Aorta (tissue), 5 donors: ENCODE measurements at regions not wholly inside any gene's neighbourhood (a gene's known extent, or its start where the extent isn't known, plus 50 kb on each side); places are given as distances from the start of the nearest gene placed in this dataset.
A peak's percentile ranks its signal among the peaks of the same experiment; 100 is the strongest.
"Not testable (repeated sequence)": the region's sequence is repeated elsewhere in the genome, so short reads cannot be mapped to it uniquely, and the experiment has no call there.

Source experiments
- ATAC-seq: fragments of 200-7000 bp; cut with Tn5 transposase; one replicate; pipeline ENCODE4 v1.9.1; 2022; ENCODE audit warnings: moderate library complexity; ENCODE audit not compliant: low FRiP score
- DNase-seq, 2 donors: peaks; one replicate each; pipeline ENCODE4 v3.0.0-alpha.2; 2020
- H3K27ac ChIP-seq, 2 donors: one replicate each; pipeline ENCODE4 v1.5.1; 2013; ENCODE audit warnings: low read length in 2 of 2, mild to moderate bottlenecking in 2 of 2, moderate library complexity in 2 of 2, control low read depth in 1 of 2, inconsistent platforms in 1 of 2, low read depth in 1 of 2
- H3K27me3 ChIP-seq, 2 donors: one replicate each; pipeline ENCODE4 v1.6.1; 2013; ENCODE audit warnings: control low read depth in 1 of 2, low read length in 1 of 2, mild to moderate bottlenecking in 1 of 2, moderate library complexity in 1 of 2; ENCODE audit not compliant: insufficient read depth in 2 of 2, control insufficient read depth in 1 of 2
- H3K36me3 ChIP-seq, 2 donors: one replicate each; pipeline ENCODE4 v1.6.1; 2013; ENCODE audit warnings: control low read depth in 1 of 2, low read length in 1 of 2, mild to moderate bottlenecking in 1 of 2; ENCODE audit not compliant: insufficient read depth in 2 of 2, control insufficient read depth in 1 of 2
- H3K4me1 ChIP-seq, 2 donors: one replicate each; pipeline ENCODE4 v1.6.1; 2013; ENCODE audit warnings: low read length in 2 of 2, control low read depth in 1 of 2, mild to moderate bottlenecking in 1 of 2, moderate library complexity in 1 of 2; ENCODE audit not compliant: insufficient read depth in 2 of 2, control insufficient read depth in 1 of 2
- H3K4me3 ChIP-seq, 2 donors: one replicate each; pipeline ENCODE4 v1.5.1; 2013; ENCODE audit warnings: low read length in 2 of 2, control low read depth in 1 of 2, mild to moderate bottlenecking in 1 of 2
- H3K9me3 ChIP-seq: one replicate; pipeline ENCODE4 v1.6.1; 2013; ENCODE audit warnings: mild to moderate bottlenecking, low read length; ENCODE audit not compliant: control insufficient read depth
- WGBS, 2 donors: extraction: QIAGEN DNeasy Blood & Tissue Kit; methylation state at CpG; one replicate each; pipeline ENCODE4 v1.1.7; 2013; 5-methylcytosine and 5-hydroxymethylcytosine counted together
- intact Hi-C, 2 donors: fragments of 100-400 bp; cut with DNase I; formaldehyde crosslinking; loops; one replicate each; pipeline versions ENCODE4 v1.14.2 to v1.15.0; 2022
- donor health status: healthy with polysubstance abuse.
- donor health status: Bipolar disorder and iron deficiency.
- donor health status: DM: no; HTN: no; CAD: no.
- donor health status: DM: no; HTN: no; CAD: no.
- donor health status: DM: yes; HTN: yes; CAD: no.

GRCh38 chr17:19470530-19471261, 59.7 kb downstream of the RNF112 start:
- Histone ChIP-seq H3K27me3 (no peaks in the 10 kb centered on the region), H3K36me3 (no peaks in the 10 kb centered on the region), H3K4me3 (no peak overlapping the region), H3K4me1 (no peaks in the 10 kb centered on the region), H3K9me3 (no peaks in the 10 kb centered on the region), H3K27ac (no peak overlapping the region)
- DNase-seq (peak; percentile 75 to 85), ATAC-seq (peak; percentile 92)
- intact Hi-C loops = no loop called here
- 36 to 46% methylated on average over 29 of the region's 29 CpGs for WGBS, 2 donors

DNA sequence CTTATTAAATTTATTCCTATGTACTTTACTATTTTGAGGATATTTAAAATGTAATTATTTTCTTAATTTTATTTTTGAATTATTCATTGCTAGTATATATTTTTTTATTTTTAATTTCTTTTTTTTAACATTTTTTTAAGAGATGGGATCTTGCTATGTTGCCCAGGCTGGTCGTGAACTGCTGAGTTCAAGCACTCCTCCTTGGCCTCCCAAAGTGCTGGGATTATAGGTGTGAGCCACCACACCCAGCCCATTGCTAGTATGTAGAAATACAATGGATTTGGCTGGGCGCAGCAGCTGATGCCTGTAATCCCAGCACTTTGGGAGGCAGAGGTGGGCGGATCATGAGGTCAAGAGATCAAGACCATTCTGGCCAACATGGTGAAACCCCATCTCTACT, 59.2 kb upstream of the SLC47A1 start:
- H3K9me3 ChIP-seq, ATAC-seq, intact Hi-C loops, H3K4me3 ChIP-seq, H3K27me3 ChIP-seq, H3K27ac ChIP-seq, H3K36me3 ChIP-seq, H3K4me1 ChIP-seq: not testable (repeated sequence)
- DNase-seq = peak in 1 of 2 donors; percentile 19
- 93 to 95% methylated on average over 3 of the region's 3 CpGs for WGBS, 2 donors

GRCh38 chr17:19475800-19476199, 57.9 kb upstream of the SLC47A1 start:
- DNase-seq = not testable (repeated sequence)

GRCh38 chr17:19482576-19482975, 51.1 kb upstream of the SLC47A1 start:
- ATAC-seq = peak; percentile 51

More at GRCh38 chr17:19475800-19476199, 57.9 kb upstream of the SLC47A1 start:
- 95 to 100% methylated on average over 7 to 31 of the region's 31 CpGs for whole genome bisulfite sequencing, 2 donors
- intact Hi-C loops, H3K27ac ChIP-seq, H3K36me3 ChIP-seq, ATAC-seq, H3K4me3 ChIP-seq, H3K4me1 ChIP-seq, H3K27me3 ChIP-seq, H3K9me3 ChIP-seq: not testable (repeated sequence)

More at GRCh38 chr17:19482576-19482975, 51.1 kb upstream of the SLC47A1 start:
- H3K4me3 ChIP-seq = no peak overlapping the region
- H3K36me3 ChIP-seq = no peaks in the 10 kb centered on the region
- H3K4me1 ChIP-seq = no peaks in the 10 kb centered on the region
- H3K27ac ChIP-seq = no peak overlapping the region
- intact Hi-C loops = no loop called here
- DNase-seq = no peak
- H3K9me3 ChIP-seq = no peaks in the 10 kb centered on the region
- WGBS, 2 donors = 1 to 6% methylated on average over 1 of the region's 1 CpG
- H3K27me3 ChIP-seq = no peaks in the 10 kb centered on the region
